ENCODE measurements at regions not wholly inside any gene's neighbourhood (a gene's known extent, or its start where the extent isn't known, plus 50 kb on each side); places are given as distances from the start of the nearest gene placed in this dataset.

- TF ChIP-seq EZH2phosphoT487 (IDR thresholded peaks at IDR 0.05; ENCODE audit: insufficient read depth, low read depth) (no peak), EZH2 (IDR thresholded peaks at IDR 0.05; ENCODE audit: insufficient read depth, poor library complexity, severe bottlenecking) (no peak)
Measured at GRCh38 chr4:124427095-124427767, 285.3 kb downstream of the ANKRD50 start.
